IMR-90 (cell line): ENCODE measurements at regions not wholly inside any gene's neighbourhood (a gene's known extent, or its start where the extent isn't known, plus 50 kb on each side); places are given as distances from the start of the nearest gene placed in this dataset.

Experiments used
- ATAC-seq: fragments of 200-7000 bp; cut with Tn5 transposase; 2 replicates; pipeline ENCODE4 v1.9.1; 2020; ENCODE audit warnings: low read depth, mild to moderate bottlenecking, moderate library complexity
- BruUV-seq: library from RNA; stranded (reverse); fragments of 400-500 nt; replicated peaks from 2 replicates; lab custom pipeline; 2021; lab: Mats Ljungman, UMichigan
- CTCF ChIA-PET: fragments of 300-600 bp; formaldehyde crosslinking; extraction: SDS; loops from one replicate; lab custom pipeline; 2021; ENCODE audit warnings: antibody characterized with exemption; lab: Yijun Ruan, JAX
- POLR2A ChIA-PET: fragments of 300-600 bp; sonication (Branson Sonifier 250); formaldehyde crosslinking; loops from one replicate; lab custom pipeline; 2022; ENCODE audit warnings: antibody characterized with exemption; ENCODE audit not compliant: unreplicated experiment; lab: Charles Lee
- DNase-seq: peaks from one replicate; pipeline ENCODE4 v3.0.0; 2013
- H2AFZ ChIP-seq: replicated peaks from 2 replicates; pipeline ENCODE3; 2013; ENCODE audit warnings: low read length, mild to moderate bottlenecking; ENCODE audit not compliant: poor library complexity
- H2AK5ac ChIP-seq: 2 replicates; pipeline ENCODE4 v1.6.1; 2013; ENCODE audit warnings: low read depth, low read length, inconsistent platforms
- H2AK9ac ChIP-seq: replicated peaks from 2 replicates; pipeline ENCODE3; 2013; ENCODE audit warnings: mild to moderate bottlenecking, low read depth, low read length, moderate library complexity; ENCODE audit not compliant: poor library complexity
- H2BK120ac ChIP-seq: 2 replicates; pipeline ENCODE4 v1.6.1; 2013; ENCODE audit warnings: low read depth, low read length, inconsistent platforms
- H2BK15ac ChIP-seq: 3 replicates; pipeline ENCODE4 v1.6.1; 2013; ENCODE audit warnings: low read depth, low read length, inconsistent platforms
- H2BK20ac ChIP-seq: 2 replicates; pipeline ENCODE4 v1.6.1; 2013; ENCODE audit warnings: low read depth, mild to moderate bottlenecking, inconsistent platforms, low read length, moderate library complexity
- H2BK5ac ChIP-seq: 2 replicates; pipeline ENCODE4 v1.6.1; 2013; ENCODE audit warnings: mild to moderate bottlenecking, low read depth, low read length, inconsistent platforms; ENCODE audit not compliant: poor library complexity, severe bottlenecking
- H3K14ac ChIP-seq: replicated peaks from 2 replicates; pipeline ENCODE4 v1.6.1; 2013; ENCODE audit warnings: low read depth, low read length, inconsistent platforms
- H3K18ac ChIP-seq: 2 replicates; pipeline ENCODE4 v1.6.1; 2013; ENCODE audit warnings: low read depth, low read length, control low read depth
- H3K23ac ChIP-seq: 2 replicates; pipeline ENCODE4 v1.6.1; 2013; ENCODE audit warnings: low read depth, low read length, inconsistent platforms
- H3K27ac ChIP-seq: 2 replicates; pipeline ENCODE4 v1.5.1; 2013; ENCODE audit warnings: mild to moderate bottlenecking, control low read depth, low read length; ENCODE audit not compliant: insufficient read depth
- H3K27me3 ChIP-seq: 2 replicates; pipeline ENCODE4 v1.6.1; 2013; ENCODE audit warnings: low read length; ENCODE audit not compliant: control insufficient read depth, insufficient read depth
- H3K36me3 ChIP-seq: 2 replicates; pipeline ENCODE4 v1.6.1; 2013; ENCODE audit warnings: low read length, mixed read lengths; ENCODE audit not compliant: control insufficient read depth, insufficient read depth
- H3K4ac ChIP-seq: 2 replicates; pipeline ENCODE4 v1.6.1; 2013; ENCODE audit warnings: low read depth, low read length, inconsistent platforms
- H3K4me1 ChIP-seq: 2 replicates; pipeline ENCODE4 v1.6.1; 2013; ENCODE audit warnings: low read length, mixed read lengths; ENCODE audit not compliant: control insufficient read depth, insufficient read depth
- H3K4me2 ChIP-seq: 2 replicates; pipeline ENCODE4 v1.6.1; 2013; ENCODE audit warnings: low read depth, mild to moderate bottlenecking, control low read depth, low read length, moderate library complexity
- H3K4me3 ChIP-seq: 2 replicates; pipeline ENCODE4 v1.5.1; 2013; ENCODE audit warnings: low read depth, mild to moderate bottlenecking, control low read depth, low read length, moderate library complexity; ENCODE audit not compliant: insufficient read depth
- H3K56ac ChIP-seq: 2 replicates; pipeline ENCODE4 v1.6.1; 2013; ENCODE audit warnings: low read length, inconsistent platforms; ENCODE audit not compliant: insufficient read depth; ENCODE audit errors: extremely low read depth
- H3K79me1 ChIP-seq, 2 experiments: 2 replicates each; pipeline ENCODE4 v1.6.1; 2013; ENCODE audit warnings: low read length in 2 of 2, inconsistent platforms in 1 of 2, low read depth in 1 of 2
- H3K9ac ChIP-seq: 2 replicates; pipeline ENCODE4 v1.6.1; 2013; ENCODE audit warnings: low read depth, low read length, control low read depth
- H3K9me1 ChIP-seq: 2 replicates; pipeline ENCODE4 v1.6.1; 2013; ENCODE audit warnings: low read length, inconsistent platforms; ENCODE audit not compliant: insufficient read depth
- H3K9me3 ChIP-seq: 2 replicates; pipeline ENCODE4 v1.6.1; 2013; ENCODE audit warnings: low read length; ENCODE audit not compliant: control insufficient read depth, insufficient read depth
- H4K20me1 ChIP-seq: 2 replicates; pipeline ENCODE4 v1.6.1; 2013; ENCODE audit warnings: low read length, inconsistent platforms; ENCODE audit not compliant: insufficient read depth
- H4K5ac ChIP-seq: 2 replicates; pipeline ENCODE4 v1.6.1; 2013; ENCODE audit warnings: mild to moderate bottlenecking, low read depth, low read length, control low read depth
- H4K8ac ChIP-seq, 2 experiments: 2 replicates each; pipeline ENCODE4 v1.6.1; 2013; ENCODE audit warnings: low read depth in 2 of 2, low read length in 2 of 2, control low read depth in 1 of 2, inconsistent platforms in 1 of 2
- H4K91ac ChIP-seq: 2 replicates; pipeline ENCODE4 v1.6.1; 2013; ENCODE audit warnings: low read depth, low read length, inconsistent platforms; ENCODE audit not compliant: insufficient read depth
- CEBPB ChIP-seq: IDR thresholded peaks from 2 replicates; pipeline ENCODE4 v1.6.1; 2012; ENCODE audit warnings: low read depth, low read length, improper control_type of control experiment
- FOS ChIP-seq: fragments of 150-350 bp; IDR thresholded peaks from 2 replicates; pipeline ENCODE4 v1.6.1; 2016; ENCODE audit warnings: low read depth, low read length
- MXI1 ChIP-seq: IDR thresholded peaks from 2 replicates; pipeline ENCODE4 v1.6.1; 2012; ENCODE audit warnings: low read depth, mild to moderate bottlenecking, low read length, moderate library complexity, borderline replicate concordance
- POLR2A ChIP-seq: IDR thresholded peaks from 2 replicates; pipeline ENCODE4 v1.6.1; 2012; ENCODE audit warnings: mild to moderate bottlenecking, low read depth, low read length
- RAD21 ChIP-seq: IDR thresholded peaks from 2 replicates; pipeline ENCODE4 v1.6.1; 2012; ENCODE audit warnings: low read length, improper control_type of control experiment
- SMC3 ChIP-seq: fragments of 150-350 bp; IDR thresholded peaks from 2 replicates; pipeline ENCODE4 v1.6.1; 2016; ENCODE audit warnings: low read depth, mild to moderate bottlenecking, antibody characterized with exemption, low read length, moderate library complexity
- WGBS, 2 experiments: methylation state at CpG; one replicate each; pipeline versions ENCODE4 v1.1.5 to v1.1.7; 2013; ENCODE audit warnings: missing lambda C conversion rate in 2 of 2; ENCODE audit not compliant: insufficient read length in 1 of 2; ENCODE audit errors: extremely low coverage in 2 of 2; 5-methylcytosine and 5-hydroxymethylcytosine counted together
- dilution Hi-C: fragments of 300-500 bp; cut with HindIII; formaldehyde crosslinking; loops from one replicate; pipeline ENCODE4 v1.14.3; 2018; ENCODE audit warnings: low sequenced_read_pairs; ENCODE audit not compliant: unreplicated experiment
- in situ Hi-C: fragments of 300-500 bp; cut with MboI; formaldehyde crosslinking; loops from 3 replicates; pipeline ENCODE4 v1.14.3; 2019; ENCODE audit warnings: low sequenced_read_pairs, inconsistent platforms, mixed read lengths
- intact Hi-C: fragments of 100-400 bp; cut with micrococcal nuclease; formaldehyde crosslinking; loops from 2 replicates; pipeline ENCODE4 v1.10.0; 2022
- TF ChIP-seq, protein P1 (sequence below): fragments of 150-350 bp; IDR thresholded peaks from 2 replicates; pipeline ENCODE4 v1.6.1; 2017; ENCODE audit warnings: mild to moderate bottlenecking, antibody characterized with exemption, low read length, low read depth

DNA sequence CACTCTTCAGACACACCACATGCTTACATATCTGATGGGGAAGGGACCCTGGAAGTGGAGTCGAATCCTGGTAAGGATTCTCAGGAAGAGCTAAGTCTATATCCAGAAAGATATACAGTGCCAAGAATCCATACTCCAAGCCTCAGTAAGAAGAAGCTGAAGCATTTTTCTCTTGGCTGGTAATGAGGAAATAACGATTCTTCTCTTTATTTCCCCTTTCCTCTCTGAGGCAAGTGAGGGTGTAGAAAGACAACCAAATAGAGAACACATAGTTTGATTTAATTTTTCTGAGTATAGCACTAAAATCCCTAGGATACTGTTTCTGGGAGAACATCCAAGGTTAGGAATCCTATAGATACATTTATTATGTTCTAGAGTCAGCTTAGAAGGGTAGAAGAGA is 857.3 kb downstream of the TUSC7 start:
- Histone ChIP-seq H3K4me3 (no peak overlapping the region), H3K36me3 (no peaks in the 10 kb centered on the region), H3K23ac (no peak overlapping the region), H2BK15ac (no peak overlapping the region), H3K4ac (no peak overlapping the region), H3K79me1 (no peaks in the 10 kb centered on the region; a peak in 1 of 4 replicates), H3K18ac (no peak overlapping the region), H2BK120ac (no peak overlapping the region), H4K91ac (no peak overlapping the region), H3K9me1 (no peaks in the 10 kb centered on the region), H3K9me3 (no peaks in the 10 kb centered on the region), H4K5ac (no peak overlapping the region), H2AK9ac (no peak overlapping the region), H4K8ac (no peak overlapping the region), H2BK20ac (no peak overlapping the region), H3K27ac (no peak overlapping the region), H2AK5ac (no peak overlapping the region), H3K14ac (no peak overlapping the region), H2AFZ (no peak overlapping the region), H2BK5ac (no peak overlapping the region), H3K27me3 (no peaks in the 10 kb centered on the region), H3K9ac (no peak overlapping the region), H3K4me1 (peaks cover 9% of the 10 kb centered on the region), H3K4me2 (no peak overlapping the region), H4K20me1 (no peaks in the 10 kb centered on the region), H3K56ac (no peak overlapping the region)
- dilution Hi-C loops (no loop called here), in situ Hi-C loops (no loop called here), intact Hi-C loops (no loop called here)
- DNase-seq: no peak
- no TSS peak for BruUV-seq
- CTCF ChIA-PET: no interaction called here
- no peak for TF ChIP-seq MXI1
- TF ChIP-seq FOS: no peak
- TF ChIP-seq RAD21: no peak
- TF ChIP-seq POLR2A: no peak
- TF ChIP-seq, protein P1, sequence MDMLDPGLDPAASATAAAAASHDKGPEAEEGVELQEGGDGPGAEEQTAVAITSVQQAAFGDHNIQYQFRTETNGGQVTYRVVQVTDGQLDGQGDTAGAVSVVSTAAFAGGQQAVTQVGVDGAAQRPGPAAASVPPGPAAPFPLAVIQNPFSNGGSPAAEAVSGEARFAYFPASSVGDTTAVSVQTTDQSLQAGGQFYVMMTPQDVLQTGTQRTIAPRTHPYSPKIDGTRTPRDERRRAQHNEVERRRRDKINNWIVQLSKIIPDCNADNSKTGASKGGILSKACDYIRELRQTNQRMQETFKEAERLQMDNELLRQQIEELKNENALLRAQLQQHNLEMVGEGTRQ: no peak
- TF ChIP-seq CEBPB: no peak
- no peak for TF ChIP-seq SMC3
- POLR2A ChIA-PET: no interaction called here
- ATAC-seq: no peak
- no CpG with 5 or more reads among the region's 2 CpGs for WGBS, 2 experiments
